ENCODE measurements at regions not wholly inside any gene's neighbourhood (a gene's known extent, or its start where the extent isn't known, plus 50 kb on each side); places are given as distances from the start of the nearest gene placed in this dataset.

- 66% methylated on average over 11 of the region's 11 CpGs for WGBS, 2 donors (ENCODE audit: low coverage in 1 of 2)
- H3K9me3 ChIP-seq = no peaks in the 10 kb centered on the region
- no peak overlapping the region for H3K27ac ChIP-seq
- H3K27me3 ChIP-seq = no peaks in the 10 kb centered on the region
- no peaks in the 10 kb centered on the region for H3K4me1 ChIP-seq
- intact Hi-C loops (cut with DNase I; ENCODE audit: low total_unique reads) = no loop called here
- in situ Hi-C loops (cut with MboI; ENCODE audit: low pct_ligation_motif_present in 1 of 4, low pct_unique_long_range_greater_than_20kb in 1 of 4, low sequenced_read_pairs in 3 of 4) = no loop called here
- no peak for DNase-seq
- H3K36me3 ChIP-seq = no peaks in the 10 kb centered on the region
- TF ChIP-seq EP300 (IDR thresholded peaks at IDR 0.05; ENCODE audit: low read depth) (no peak), POLR2AphosphoS5 (IDR thresholded peaks at IDR 0.05) (no peak), CTCF (IDR thresholded peaks at IDR 0.05) (no peak), POLR2A (IDR thresholded peaks at IDR 0.05) (no peak)
- H3K4me3 ChIP-seq = no peak overlapping the region
These were observed 372.5 kb upstream of the WWC1 start for GRCh38 chr5:167918813-167919483.

GRCh38 chr5:167920589-167920988 is 370.9 kb upstream of the WWC1 start:
- no peak overlapping the region for H3K27ac ChIP-seq
- in situ Hi-C loops (cut with MboI; ENCODE audit: low pct_ligation_motif_present in 1 of 4, low pct_unique_long_range_greater_than_20kb in 1 of 4, low sequenced_read_pairs in 3 of 4) (no loop called here), intact Hi-C loops (cut with DNase I; ENCODE audit: low total_unique reads) (no loop called here)
- no peaks in the 10 kb centered on the region for H3K4me1 ChIP-seq
- no peaks in the 10 kb centered on the region for H3K9me3 ChIP-seq
- no peak for TF ChIP-seq POLR2AphosphoS5 (IDR thresholded peaks at IDR 0.05)
- TF ChIP-seq CTCF (IDR thresholded peaks at IDR 0.05) = no peak
- no peak for TF ChIP-seq POLR2A (IDR thresholded peaks at IDR 0.05)
- TF ChIP-seq EP300 (IDR thresholded peaks at IDR 0.05; ENCODE audit: low read depth) = no peak
- H3K36me3 ChIP-seq = no peaks in the 10 kb centered on the region
- no peak for DNase-seq
- no peak overlapping the region for H3K4me3 ChIP-seq
- H3K27me3 ChIP-seq = no peaks in the 10 kb centered on the region
- 47 to 56% methylated on average over 1 to 2 of the region's 2 CpGs for WGBS, 2 donors (ENCODE audit: low coverage in 1 of 2)

GRCh38 chr5:167921796-167922195 is 369.6 kb upstream of the WWC1 start:
- Histone ChIP-seq H3K27ac (no peak overlapping the region), H3K9me3 (no peaks in the 10 kb centered on the region), H3K36me3 (no peaks in the 10 kb centered on the region), H3K27me3 (no peaks in the 10 kb centered on the region), H3K4me1 (no peaks in the 10 kb centered on the region), H3K4me3 (no peak overlapping the region)
- TF ChIP-seq EP300 (IDR thresholded peaks at IDR 0.05; ENCODE audit: low read depth) (no peak), POLR2AphosphoS5 (IDR thresholded peaks at IDR 0.05) (no peak), CTCF (IDR thresholded peaks at IDR 0.05) (no peak)
- DNase-seq = no peak
- intact Hi-C loops (cut with DNase I; ENCODE audit: low total_unique reads) = no loop called here
- in situ Hi-C loops (cut with MboI; ENCODE audit: low pct_ligation_motif_present in 1 of 4, low pct_unique_long_range_greater_than_20kb in 1 of 4, low sequenced_read_pairs in 3 of 4) = no loop called here

GRCh38 chr5:167923396-167923795 is 368.0 kb upstream of the WWC1 start:
- TF ChIP-seq POLR2AphosphoS5 (IDR thresholded peaks at IDR 0.05) = no peak
- no peak for TF ChIP-seq EP300 (IDR thresholded peaks at IDR 0.05; ENCODE audit: low read depth)
- TF ChIP-seq CTCF (IDR thresholded peaks at IDR 0.05) = no peak
- no peak for TF ChIP-seq POLR2A (IDR thresholded peaks at IDR 0.05)
- 91% methylated on average over 4 of the region's 4 CpGs; no CpG with 5 or more reads in 1 of the 2 donors for WGBS, 2 donors (ENCODE audit: low coverage in 1 of 2)
- Histone ChIP-seq H3K4me3 (no peak overlapping the region), H3K27ac (no peak overlapping the region), H3K9me3 (no peaks in the 10 kb centered on the region), H3K36me3 (no peaks in the 10 kb centered on the region), H3K27me3 (no peaks in the 10 kb centered on the region), H3K4me1 (no peaks in the 10 kb centered on the region)
- intact Hi-C loops (cut with DNase I; ENCODE audit: low total_unique reads) (no loop called here), in situ Hi-C loops (cut with MboI; ENCODE audit: low pct_ligation_motif_present in 1 of 4, low pct_unique_long_range_greater_than_20kb in 1 of 4, low sequenced_read_pairs in 3 of 4) (no loop called here)
- no peak for DNase-seq

All from transverse colon (tissue), 4 donors.